ENCODE measurements at regions not wholly inside any gene's neighbourhood (a gene's known extent, or its start where the extent isn't known, plus 50 kb on each side); places are given as distances from the start of the nearest gene placed in this dataset.

GRCh38 chr2:8332646-8333045 lies 349.2 kb upstream of the ID2 start:
- TF ChIP-seq CTCF (conservative IDR thresholded peaks at IDR 0.05; ENCODE audit: low read depth, low read length) (no peak), EZH2 (IDR thresholded peaks at IDR 0.05; ENCODE audit: borderline replicate concordance, low read depth, low read length, poor library complexity, severe bottlenecking) (no peak)
